Activated CD4-positive, alpha-beta T cell treated with anti-CD3 and anti-CD28 coated beads, Interleukin-2, amount 10 ng/mL, durations not matched to agents 24 days and 14 days (primary cell): ENCODE measurements at regions not wholly inside any gene's neighbourhood (a gene's known extent, or its start where the extent isn't known, plus 50 kb on each side); places are given as distances from the start of the nearest gene placed in this dataset.

Experiments
- DNase-seq: peaks from one replicate; pipeline ENCODE4 v3.0.0; 2022
- H3K27ac Mint-ChIP-seq: one replicate; pipeline ENCODE4 v1.8.0; 2022; ENCODE audit warnings: mild to moderate bottlenecking, mixed read lengths
- H3K27me3 Mint-ChIP-seq: one replicate; pipeline ENCODE4 v1.8.0; 2022; ENCODE audit warnings: mixed read lengths
- H3K36me3 Mint-ChIP-seq: one replicate; pipeline ENCODE4 v1.8.0; 2022; ENCODE audit warnings: low read depth, mild to moderate bottlenecking, mixed read lengths
- H3K4me1 Mint-ChIP-seq: one replicate; pipeline ENCODE4 v1.8.0; 2021; ENCODE audit warnings: mixed read lengths
- H3K4me3 Mint-ChIP-seq: one replicate; pipeline ENCODE4 v1.8.0; 2022; ENCODE audit warnings: mild to moderate bottlenecking, moderate library complexity, mixed read lengths
- H3K9me3 Mint-ChIP-seq: one replicate; pipeline ENCODE4 v1.8.0; 2021; ENCODE audit warnings: mixed read lengths
- intact Hi-C: fragments of 100-400 bp; cut with micrococcal nuclease; formaldehyde crosslinking; loops from one replicate; pipeline ENCODE4 v1.15.1; 2023

- DNase-seq = no peak
- H3K27ac Mint-ChIP-seq = no peak overlapping the region
- no peaks in the 10 kb centered on the region for H3K4me1 Mint-ChIP-seq
- H3K36me3 Mint-ChIP-seq = no peaks in the 10 kb centered on the region
- no peaks in the 10 kb centered on the region for H3K27me3 Mint-ChIP-seq
- intact Hi-C loops = no loop called here
- no peak overlapping the region for H3K4me3 Mint-ChIP-seq
- H3K9me3 Mint-ChIP-seq = no peaks in the 10 kb centered on the region
Measured at GRCh38 chr11:92306966-92307510, 82.4 kb downstream of the FAT3 start.

GRCh38 chr11:92308366-92308765, 83.7 kb downstream of the FAT3 start:
- intact Hi-C loops = no loop called here

GRCh38 chr11:92311616-92312449, 87.2 kb downstream of the FAT3 start:
- no peak overlapping the region for H3K27ac Mint-ChIP-seq
- H3K4me3 Mint-ChIP-seq = no peak overlapping the region
- no peaks in the 10 kb centered on the region for H3K9me3 Mint-ChIP-seq
- H3K36me3 Mint-ChIP-seq = no peaks in the 10 kb centered on the region
- intact Hi-C loops = no loop called here
- H3K4me1 Mint-ChIP-seq = no peaks in the 10 kb centered on the region
- H3K27me3 Mint-ChIP-seq = no peaks in the 10 kb centered on the region
- DNase-seq = no peak

More at GRCh38 chr11:92308366-92308765, 83.7 kb downstream of the FAT3 start:
- H3K4me1 Mint-ChIP-seq = no peaks in the 10 kb centered on the region
- no peak overlapping the region for H3K27ac Mint-ChIP-seq
- no peaks in the 10 kb centered on the region for H3K27me3 Mint-ChIP-seq
- H3K9me3 Mint-ChIP-seq = no peaks in the 10 kb centered on the region
- no peak overlapping the region for H3K4me3 Mint-ChIP-seq
- H3K36me3 Mint-ChIP-seq = no peaks in the 10 kb centered on the region
- DNase-seq = no peak

DNA sequence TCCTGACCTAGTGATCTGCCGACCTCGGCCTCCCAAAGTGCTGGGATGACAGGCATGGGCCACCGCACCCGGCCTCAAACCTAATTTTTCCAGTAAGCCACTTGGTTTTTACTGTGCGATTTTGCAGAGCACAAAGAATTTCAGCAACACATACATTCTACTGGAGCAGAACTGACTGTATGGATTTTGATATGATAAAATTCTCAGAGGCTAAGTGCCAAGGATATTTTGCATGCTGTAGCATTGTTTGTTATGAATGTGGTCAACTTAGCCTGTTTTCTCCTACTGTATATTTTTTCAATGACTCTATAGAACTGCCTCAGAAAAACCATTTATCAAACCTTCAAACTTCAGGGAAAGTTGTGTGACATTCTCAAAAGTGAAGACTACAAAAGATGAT, 89.2 kb downstream of the FAT3 start:
- Mint-ChIP-seq H3K9me3 (no peaks in the 10 kb centered on the region), H3K4me1 (no peaks in the 10 kb centered on the region), H3K36me3 (no peaks in the 10 kb centered on the region), H3K27ac (no peak overlapping the region), H3K4me3 (no peak overlapping the region), H3K27me3 (no peaks in the 10 kb centered on the region)
- intact Hi-C loops = no loop called here
- no peak for DNase-seq

- no peaks in the 10 kb centered on the region for H3K9me3 Mint-ChIP-seq
- H3K27me3 Mint-ChIP-seq = no peaks in the 10 kb centered on the region
- H3K27ac Mint-ChIP-seq = no peak overlapping the region
- no peaks in the 10 kb centered on the region for H3K36me3 Mint-ChIP-seq
- no peak overlapping the region for H3K4me3 Mint-ChIP-seq
- H3K4me1 Mint-ChIP-seq = no peaks in the 10 kb centered on the region
- intact Hi-C loops = no loop called here
- no peak for DNase-seq
Measured at GRCh38 chr11:92314499-92314898, 89.9 kb downstream of the FAT3 start.

DNA sequence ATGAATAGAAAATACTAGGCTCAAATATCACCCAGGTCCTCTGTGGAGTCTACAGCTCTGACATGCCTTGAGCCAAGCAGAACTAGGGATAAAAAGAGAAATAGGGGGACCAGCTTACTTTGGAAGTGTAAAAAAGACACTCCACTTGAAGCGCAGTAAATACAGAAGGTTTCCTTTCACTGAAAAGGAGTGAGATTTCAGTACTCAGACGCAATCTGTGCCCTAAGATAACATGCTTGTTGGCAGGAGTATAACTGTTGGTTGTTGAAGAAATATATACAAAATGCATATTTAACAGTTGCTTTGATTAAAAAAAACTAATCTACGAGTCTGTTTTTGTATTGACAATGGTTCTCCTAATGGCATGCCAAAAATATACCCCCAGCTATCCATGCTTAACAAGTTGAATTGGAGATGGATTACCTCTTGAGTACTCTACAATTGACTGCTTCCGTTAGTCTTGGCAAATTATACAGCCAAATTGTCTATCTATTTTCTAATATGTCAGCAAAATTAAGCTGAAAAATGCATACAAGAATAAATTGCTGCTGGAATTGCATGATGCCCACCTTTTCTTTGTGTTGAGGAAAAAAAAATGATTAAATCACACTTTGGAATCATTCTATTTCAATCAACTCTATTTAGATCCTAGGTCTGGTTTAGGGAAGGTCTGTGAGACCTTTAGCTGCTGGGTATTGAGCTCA, 91.6 kb downstream of the FAT3 start:
- H3K27me3 Mint-ChIP-seq = no peaks in the 10 kb centered on the region
- no peak for DNase-seq
- H3K4me1 Mint-ChIP-seq = no peaks in the 10 kb centered on the region
- H3K36me3 Mint-ChIP-seq = no peaks in the 10 kb centered on the region
- no peak overlapping the region for H3K4me3 Mint-ChIP-seq
- H3K9me3 Mint-ChIP-seq = no peaks in the 10 kb centered on the region
- intact Hi-C loops = no loop called here
- no peak overlapping the region for H3K27ac Mint-ChIP-seq

- Mint-ChIP-seq H3K9me3 (no peaks in the 10 kb centered on the region), H3K4me3 (no peak overlapping the region), H3K36me3 (no peaks in the 10 kb centered on the region), H3K27me3 (no peaks in the 10 kb centered on the region), H3K4me1 (no peaks in the 10 kb centered on the region), H3K27ac (no peak overlapping the region)
- DNase-seq = no peak
- intact Hi-C loops = no loop called here
Measured at GRCh38 chr11:92317222-92317621, 92.6 kb downstream of the FAT3 start.

GRCh38 chr11:92317721-92318120, 93.1 kb downstream of the FAT3 start:
- Mint-ChIP-seq H3K4me1 (no peaks in the 10 kb centered on the region), H3K27ac (no peak overlapping the region), H3K36me3 (no peaks in the 10 kb centered on the region), H3K27me3 (no peaks in the 10 kb centered on the region), H3K9me3 (no peaks in the 10 kb centered on the region), H3K4me3 (no peak overlapping the region)
- no peak for DNase-seq
- intact Hi-C loops = no loop called here

DNA sequence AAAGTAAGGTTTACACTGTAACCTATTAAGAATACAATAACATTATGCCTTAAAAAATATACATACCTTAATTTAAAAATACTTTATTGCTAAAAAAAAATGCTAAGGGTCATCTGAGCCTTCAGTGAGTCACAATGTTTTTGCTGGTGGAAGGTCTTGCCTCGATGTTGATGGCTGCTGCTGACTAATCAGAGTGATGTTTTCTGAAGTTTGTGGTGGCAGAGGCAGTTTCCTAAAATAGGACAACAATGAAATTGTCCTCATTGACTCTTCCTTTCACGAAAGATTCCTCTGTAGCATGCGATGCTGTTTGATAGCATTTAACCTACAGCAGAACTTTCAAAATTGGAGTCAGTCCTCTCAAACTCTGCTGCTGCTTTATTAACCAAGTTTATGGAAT, 97.6 kb downstream of the FAT3 start:
- H3K27me3 Mint-ChIP-seq = no peaks in the 10 kb centered on the region
- no peaks in the 10 kb centered on the region for H3K4me1 Mint-ChIP-seq
- H3K9me3 Mint-ChIP-seq = no peaks in the 10 kb centered on the region
- DNase-seq = no peak
- no peak overlapping the region for H3K27ac Mint-ChIP-seq
- no peaks in the 10 kb centered on the region for H3K36me3 Mint-ChIP-seq
- H3K4me3 Mint-ChIP-seq = no peak overlapping the region
- intact Hi-C loops = no loop called here

GRCh38 chr11:92324890-92325289, 100.3 kb downstream of the FAT3 start:
- no peaks in the 10 kb centered on the region for H3K27me3 Mint-ChIP-seq
- DNase-seq = no peak
- H3K4me1 Mint-ChIP-seq = no peaks in the 10 kb centered on the region
- H3K9me3 Mint-ChIP-seq = no peaks in the 10 kb centered on the region
- no peak overlapping the region for H3K27ac Mint-ChIP-seq
- H3K36me3 Mint-ChIP-seq = no peaks in the 10 kb centered on the region
- intact Hi-C loops = no loop called here
- no peak overlapping the region for H3K4me3 Mint-ChIP-seq

- DNase-seq = no peak
- Mint-ChIP-seq H3K9me3 (no peaks in the 10 kb centered on the region), H3K27me3 (no peaks in the 10 kb centered on the region), H3K4me3 (no peak overlapping the region), H3K4me1 (no peaks in the 10 kb centered on the region), H3K36me3 (no peaks in the 10 kb centered on the region), H3K27ac (no peak overlapping the region)
- intact Hi-C loops = no loop called here
Measured at GRCh38 chr11:92325416-92325815, 100.8 kb downstream of the FAT3 start.

- Mint-ChIP-seq H3K27ac (no peak overlapping the region), H3K27me3 (no peaks in the 10 kb centered on the region), H3K4me1 (no peaks in the 10 kb centered on the region), H3K4me3 (no peak overlapping the region), H3K9me3 (no peaks in the 10 kb centered on the region), H3K36me3 (no peaks in the 10 kb centered on the region)
- DNase-seq = no peak
- intact Hi-C loops = no loop called here
Measured at GRCh38 chr11:92329137-92329536, 104.5 kb downstream of the FAT3 start.

DNA sequence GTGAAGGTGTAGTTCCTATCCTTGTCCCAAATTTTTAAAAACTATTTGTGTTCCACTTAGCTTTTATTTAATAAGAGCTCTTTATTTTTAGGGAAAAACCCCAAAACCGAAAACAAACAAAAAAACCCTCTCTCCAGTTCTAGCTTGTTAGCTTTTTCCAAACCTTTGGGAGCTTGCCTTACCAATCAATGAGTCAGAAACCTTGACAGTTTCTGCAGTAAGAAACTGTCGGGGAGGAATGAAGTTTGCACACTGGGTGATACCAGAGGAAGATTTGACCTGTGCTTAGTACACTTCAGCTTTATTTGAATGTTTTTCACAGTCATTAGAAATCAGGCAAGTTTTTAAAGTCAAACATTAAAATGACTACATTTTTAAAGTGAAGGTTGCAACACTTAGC, 105.0 kb downstream of the FAT3 start:
- no peak for DNase-seq
- no peak overlapping the region for H3K27ac Mint-ChIP-seq
- intact Hi-C loops = no loop called here
- no peak overlapping the region for H3K4me3 Mint-ChIP-seq
- H3K36me3 Mint-ChIP-seq = no peaks in the 10 kb centered on the region
- no peaks in the 10 kb centered on the region for H3K4me1 Mint-ChIP-seq
- H3K27me3 Mint-ChIP-seq = no peaks in the 10 kb centered on the region
- H3K9me3 Mint-ChIP-seq = no peaks in the 10 kb centered on the region

GRCh38 chr11:92330114-92330513, 105.5 kb downstream of the FAT3 start:
- Mint-ChIP-seq H3K4me3 (no peak overlapping the region), H3K36me3 (no peaks in the 10 kb centered on the region), H3K27ac (no peak overlapping the region), H3K9me3 (no peaks in the 10 kb centered on the region), H3K27me3 (no peaks in the 10 kb centered on the region), H3K4me1 (no peaks in the 10 kb centered on the region)
- DNase-seq = no peak
- intact Hi-C loops = no loop called here
